ENCODE measurements at regions not wholly inside any gene's neighbourhood (a gene's known extent, or its start where the extent isn't known, plus 50 kb on each side); places are given as distances from the start of the nearest gene placed in this dataset.

DNA sequence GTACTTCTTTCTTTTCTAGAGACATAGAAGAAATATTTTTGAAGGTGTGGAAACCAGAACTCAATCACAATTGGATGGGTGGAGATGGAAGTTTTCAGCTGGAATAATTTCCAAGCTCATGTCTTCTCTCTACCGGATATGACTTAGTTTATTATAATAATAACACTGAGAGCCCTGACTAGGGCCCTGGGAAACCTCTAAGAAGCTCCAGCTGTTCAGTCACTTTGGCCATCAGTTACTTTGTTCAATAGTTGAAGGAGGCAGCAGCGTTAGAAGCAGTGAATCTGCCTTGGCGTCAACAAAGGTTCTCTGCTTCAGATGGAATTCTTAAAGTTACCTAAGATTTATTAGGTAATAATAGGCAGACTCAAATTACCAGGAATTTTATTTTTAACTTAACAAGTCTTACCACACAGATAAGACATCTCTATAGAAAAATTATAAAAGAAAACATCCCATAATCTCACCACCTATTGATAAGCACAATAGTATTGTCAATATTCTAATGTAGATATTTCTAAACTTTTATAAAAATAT lies 293.8 kb upstream of the CHAC2 start:
- ATAC-seq (no peak), DNase-seq (ENCODE audit: low spot score) (no peak)
- no peak overlapping the region for H3K4me3 Mint-ChIP-seq
- H3K36me3 Mint-ChIP-seq (ENCODE audit: low read depth), result no peaks in the 10 kb centered on the region
- TF ChIP-seq, protein P1, sequence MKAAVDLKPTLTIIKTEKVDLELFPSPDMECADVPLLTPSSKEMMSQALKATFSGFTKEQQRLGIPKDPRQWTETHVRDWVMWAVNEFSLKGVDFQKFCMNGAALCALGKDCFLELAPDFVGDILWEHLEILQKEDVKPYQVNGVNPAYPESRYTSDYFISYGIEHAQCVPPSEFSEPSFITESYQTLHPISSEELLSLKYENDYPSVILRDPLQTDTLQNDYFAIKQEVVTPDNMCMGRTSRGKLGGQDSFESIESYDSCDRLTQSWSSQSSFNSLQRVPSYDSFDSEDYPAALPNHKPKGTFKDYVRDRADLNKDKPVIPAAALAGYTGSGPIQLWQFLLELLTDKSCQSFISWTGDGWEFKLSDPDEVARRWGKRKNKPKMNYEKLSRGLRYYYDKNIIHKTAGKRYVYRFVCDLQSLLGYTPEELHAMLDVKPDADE (IDR thresholded peaks at IDR 0.05), result no peak
- TF ChIP-seq ZNF114 (CRISPR knock-in tag; IDR thresholded peaks at IDR 0.05), result no peak
- TF ChIP-seq, protein P2, sequence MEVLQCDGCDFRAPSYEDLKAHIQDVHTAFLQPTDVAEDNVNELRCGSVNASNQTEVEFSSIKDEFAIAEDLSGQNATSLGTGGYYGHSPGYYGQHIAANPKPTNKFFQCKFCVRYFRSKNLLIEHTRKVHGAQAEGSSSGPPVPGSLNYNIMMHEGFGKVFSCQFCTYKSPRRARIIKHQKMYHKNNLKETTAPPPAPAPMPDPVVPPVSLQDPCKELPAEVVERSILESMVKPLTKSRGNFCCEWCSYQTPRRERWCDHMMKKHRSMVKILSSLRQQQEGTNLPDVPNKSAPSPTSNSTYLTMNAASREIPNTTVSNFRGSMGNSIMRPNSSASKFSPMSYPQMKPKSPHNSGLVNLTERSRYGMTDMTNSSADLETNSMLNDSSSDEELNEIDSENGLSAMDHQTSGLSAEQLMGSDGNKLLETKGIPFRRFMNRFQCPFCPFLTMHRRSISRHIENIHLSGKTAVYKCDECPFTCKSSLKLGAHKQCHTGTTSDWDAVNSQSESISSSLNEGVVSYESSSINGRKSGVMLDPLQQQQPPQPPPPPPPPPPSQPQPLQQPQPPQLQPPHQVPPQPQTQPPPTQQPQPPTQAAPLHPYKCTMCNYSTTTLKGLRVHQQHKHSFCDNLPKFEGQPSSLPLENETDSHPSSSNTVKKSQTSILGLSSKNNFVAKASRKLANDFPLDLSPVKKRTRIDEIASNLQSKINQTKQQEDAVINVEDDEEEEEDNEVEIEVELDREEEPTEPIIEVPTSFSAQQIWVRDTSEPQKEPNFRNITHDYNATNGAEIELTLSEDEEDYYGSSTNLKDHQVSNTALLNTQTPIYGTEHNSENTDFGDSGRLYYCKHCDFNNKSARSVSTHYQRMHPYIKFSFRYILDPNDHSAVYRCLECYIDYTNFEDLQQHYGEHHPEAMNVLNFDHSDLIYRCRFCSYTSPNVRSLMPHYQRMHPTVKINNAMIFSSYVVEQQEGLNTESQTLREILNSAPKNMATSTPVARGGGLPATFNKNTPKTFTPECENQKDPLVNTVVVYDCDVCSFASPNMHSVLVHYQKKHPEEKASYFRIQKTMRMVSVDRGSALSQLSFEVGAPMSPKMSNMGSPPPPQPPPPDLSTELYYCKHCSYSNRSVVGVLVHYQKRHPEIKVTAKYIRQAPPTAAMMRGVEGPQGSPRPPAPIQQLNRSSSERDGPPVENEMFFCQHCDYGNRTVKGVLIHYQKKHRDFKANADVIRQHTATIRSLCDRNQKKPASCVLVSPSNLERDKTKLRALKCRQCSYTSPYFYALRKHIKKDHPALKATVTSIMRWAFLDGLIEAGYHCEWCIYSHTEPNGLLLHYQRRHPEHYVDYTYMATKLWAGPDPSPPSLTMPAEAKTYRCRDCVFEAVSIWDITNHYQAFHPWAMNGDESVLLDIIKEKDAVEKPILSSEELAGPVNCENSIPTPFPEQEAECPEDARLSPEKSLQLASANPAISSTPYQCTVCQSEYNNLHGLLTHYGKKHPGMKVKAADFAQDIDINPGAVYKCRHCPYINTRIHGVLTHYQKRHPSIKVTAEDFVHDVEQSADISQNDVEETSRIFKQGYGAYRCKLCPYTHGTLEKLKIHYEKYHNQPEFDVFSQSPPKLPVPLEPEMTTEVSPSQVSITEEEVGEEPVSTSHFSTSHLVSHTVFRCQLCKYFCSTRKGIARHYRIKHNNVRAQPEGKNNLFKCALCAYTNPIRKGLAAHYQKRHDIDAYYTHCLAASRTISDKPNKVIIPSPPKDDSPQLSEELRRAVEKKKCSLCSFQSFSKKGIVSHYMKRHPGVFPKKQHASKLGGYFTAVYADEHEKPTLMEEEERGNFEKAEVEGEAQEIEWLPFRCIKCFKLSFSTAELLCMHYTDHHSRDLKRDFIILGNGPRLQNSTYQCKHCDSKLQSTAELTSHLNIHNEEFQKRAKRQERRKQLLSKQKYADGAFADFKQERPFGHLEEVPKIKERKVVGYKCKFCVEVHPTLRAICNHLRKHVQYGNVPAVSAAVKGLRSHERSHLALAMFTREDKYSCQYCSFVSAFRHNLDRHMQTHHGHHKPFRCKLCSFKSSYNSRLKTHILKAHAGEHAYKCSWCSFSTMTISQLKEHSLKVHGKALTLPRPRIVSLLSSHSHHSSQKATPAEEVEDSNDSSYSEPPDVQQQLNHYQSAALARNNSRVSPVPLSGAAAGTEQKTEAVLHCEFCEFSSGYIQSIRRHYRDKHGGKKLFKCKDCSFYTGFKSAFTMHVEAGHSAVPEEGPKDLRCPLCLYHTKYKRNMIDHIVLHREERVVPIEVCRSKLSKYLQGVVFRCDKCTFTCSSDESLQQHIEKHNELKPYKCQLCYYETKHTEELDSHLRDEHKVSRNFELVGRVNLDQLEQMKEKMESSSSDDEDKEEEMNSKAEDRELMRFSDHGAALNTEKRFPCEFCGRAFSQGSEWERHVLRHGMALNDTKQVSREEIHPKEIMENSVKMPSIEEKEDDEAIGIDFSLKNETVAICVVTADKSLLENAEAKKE (CRISPR knock-in tag; IDR thresholded peaks at IDR 0.05), result no peak
- TF ChIP-seq EZH2phosphoT487 (IDR thresholded peaks at IDR 0.05; ENCODE audit: unreplicated experiment), result no peak
- no peak for TF ChIP-seq CREB1 (CRISPR knock-in tag; IDR thresholded peaks at IDR 0.05; ENCODE audit: low read depth)
- TF ChIP-seq EZH2 (IDR thresholded peaks at IDR 0.05; ENCODE audit: low read depth, unreplicated experiment), result no peak
- TF ChIP-seq STAT1 (IDR thresholded peaks at IDR 0.05; ENCODE audit: unreplicated experiment), result no peak
- TF ChIP-seq JUNB (IDR thresholded peaks at IDR 0.05; ENCODE audit: unreplicated experiment), result no peak
- no peak for TF ChIP-seq POLR2AphosphoS5 (IDR thresholded peaks at IDR 0.05; ENCODE audit: low read depth)
- TF ChIP-seq NANOG (IDR thresholded peaks at IDR 0.05; ENCODE audit: borderline replicate concordance), result no peak
- TF ChIP-seq ZNF331 (CRISPR knock-in tag; IDR thresholded peaks at IDR 0.05; ENCODE audit: low read depth), result no peak
- TF ChIP-seq, protein P3, sequence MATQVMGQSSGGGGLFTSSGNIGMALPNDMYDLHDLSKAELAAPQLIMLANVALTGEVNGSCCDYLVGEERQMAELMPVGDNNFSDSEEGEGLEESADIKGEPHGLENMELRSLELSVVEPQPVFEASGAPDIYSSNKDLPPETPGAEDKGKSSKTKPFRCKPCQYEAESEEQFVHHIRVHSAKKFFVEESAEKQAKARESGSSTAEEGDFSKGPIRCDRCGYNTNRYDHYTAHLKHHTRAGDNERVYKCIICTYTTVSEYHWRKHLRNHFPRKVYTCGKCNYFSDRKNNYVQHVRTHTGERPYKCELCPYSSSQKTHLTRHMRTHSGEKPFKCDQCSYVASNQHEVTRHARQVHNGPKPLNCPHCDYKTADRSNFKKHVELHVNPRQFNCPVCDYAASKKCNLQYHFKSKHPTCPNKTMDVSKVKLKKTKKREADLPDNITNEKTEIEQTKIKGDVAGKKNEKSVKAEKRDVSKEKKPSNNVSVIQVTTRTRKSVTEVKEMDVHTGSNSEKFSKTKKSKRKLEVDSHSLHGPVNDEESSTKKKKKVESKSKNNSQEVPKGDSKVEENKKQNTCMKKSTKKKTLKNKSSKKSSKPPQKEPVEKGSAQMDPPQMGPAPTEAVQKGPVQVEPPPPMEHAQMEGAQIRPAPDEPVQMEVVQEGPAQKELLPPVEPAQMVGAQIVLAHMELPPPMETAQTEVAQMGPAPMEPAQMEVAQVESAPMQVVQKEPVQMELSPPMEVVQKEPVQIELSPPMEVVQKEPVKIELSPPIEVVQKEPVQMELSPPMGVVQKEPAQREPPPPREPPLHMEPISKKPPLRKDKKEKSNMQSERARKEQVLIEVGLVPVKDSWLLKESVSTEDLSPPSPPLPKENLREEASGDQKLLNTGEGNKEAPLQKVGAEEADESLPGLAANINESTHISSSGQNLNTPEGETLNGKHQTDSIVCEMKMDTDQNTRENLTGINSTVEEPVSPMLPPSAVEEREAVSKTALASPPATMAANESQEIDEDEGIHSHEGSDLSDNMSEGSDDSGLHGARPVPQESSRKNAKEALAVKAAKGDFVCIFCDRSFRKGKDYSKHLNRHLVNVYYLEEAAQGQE (IDR thresholded peaks at IDR 0.05; ENCODE audit: unreplicated experiment), result no peak
- TF ChIP-seq, protein P4, sequence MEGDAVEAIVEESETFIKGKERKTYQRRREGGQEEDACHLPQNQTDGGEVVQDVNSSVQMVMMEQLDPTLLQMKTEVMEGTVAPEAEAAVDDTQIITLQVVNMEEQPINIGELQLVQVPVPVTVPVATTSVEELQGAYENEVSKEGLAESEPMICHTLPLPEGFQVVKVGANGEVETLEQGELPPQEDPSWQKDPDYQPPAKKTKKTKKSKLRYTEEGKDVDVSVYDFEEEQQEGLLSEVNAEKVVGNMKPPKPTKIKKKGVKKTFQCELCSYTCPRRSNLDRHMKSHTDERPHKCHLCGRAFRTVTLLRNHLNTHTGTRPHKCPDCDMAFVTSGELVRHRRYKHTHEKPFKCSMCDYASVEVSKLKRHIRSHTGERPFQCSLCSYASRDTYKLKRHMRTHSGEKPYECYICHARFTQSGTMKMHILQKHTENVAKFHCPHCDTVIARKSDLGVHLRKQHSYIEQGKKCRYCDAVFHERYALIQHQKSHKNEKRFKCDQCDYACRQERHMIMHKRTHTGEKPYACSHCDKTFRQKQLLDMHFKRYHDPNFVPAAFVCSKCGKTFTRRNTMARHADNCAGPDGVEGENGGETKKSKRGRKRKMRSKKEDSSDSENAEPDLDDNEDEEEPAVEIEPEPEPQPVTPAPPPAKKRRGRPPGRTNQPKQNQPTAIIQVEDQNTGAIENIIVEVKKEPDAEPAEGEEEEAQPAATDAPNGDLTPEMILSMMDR (conservative IDR thresholded peaks at IDR 0.05; ENCODE audit: low read depth in 2 of 2), result no peak
- H3K27ac ChIP-seq (ENCODE audit: low read depth), result no peak overlapping the region
- no peaks in the 10 kb centered on the region for H3K4me1 Mint-ChIP-seq
- H3K27me3 Mint-ChIP-seq (ENCODE audit: insufficient read depth, low read depth, poor library complexity), result no peaks in the 10 kb centered on the region
- no peak overlapping the region for H3K4me3 ChIP-seq
- H3K27me3 ChIP-seq (ENCODE audit: insufficient read depth), result no peaks in the 10 kb centered on the region
- no peak overlapping the region for H3K27ac Mint-ChIP-seq
- no peaks in the 10 kb centered on the region for H3F3A ChIP-seq (replicated peaks; ENCODE audit: low read depth)
- H2AFZ ChIP-seq, result no peak overlapping the region
- H3K36me3 ChIP-seq (ENCODE audit: insufficient read depth), result no peaks in the 10 kb centered on the region
- no peaks in the 10 kb centered on the region; the same call in 2 of the 3 replicates for H3K9me3 Mint-ChIP-seq
- no peaks in the 10 kb centered on the region for H4K20me1 ChIP-seq (replicated peaks; ENCODE audit: insufficient read depth)
- H3K9me2 ChIP-seq (ENCODE audit: insufficient read depth), result peaks cover 7% of the 10 kb centered on the region; the same call in 1 of the 2 replicates
- H3K4me1 ChIP-seq (ENCODE audit: insufficient read depth), result no peaks in the 10 kb centered on the region
- no peaks in the 10 kb centered on the region for H3K79me2 ChIP-seq (replicated peaks; ENCODE audit: insufficient read depth)
- no peak overlapping the region for H3K4me2 ChIP-seq

All from GM23338 (cell line).